ENCODE measurements at regions not wholly inside any gene's neighbourhood (a gene's known extent, or its start where the extent isn't known, plus 50 kb on each side); places are given as distances from the start of the nearest gene placed in this dataset.

- Histone ChIP-seq H3K4me1 (ENCODE audit: control insufficient read depth, insufficient read depth, low read length) (no peaks in the 10 kb centered on the region), H3K9me3 (ENCODE audit: control insufficient read depth, insufficient read depth, low read depth, low read length) (no peaks in the 10 kb centered on the region), H3K36me3 (ENCODE audit: control insufficient read depth in 2 of 2, insufficient read depth in 1 of 2, low read length in 2 of 2) (no peaks in the 10 kb centered on the region), H3K4me3 (ENCODE audit: low read depth, low read length) (no peak overlapping the region), H3K27ac (ENCODE audit: extremely low read depth, low read depth, low read length) (no peak overlapping the region)
- ChIA-PET POLR2A (no interaction called here), CTCF (no interaction called here)
- TF ChIP-seq ZXDB (tag by site-specific recombination; IDR thresholded peaks at IDR 0.05) = no peak
- no peak for TF ChIP-seq ZNF777 (tag by site-specific recombination; IDR thresholded peaks at IDR 0.05; ENCODE audit: borderline replicate concordance)
- no peak for TF ChIP-seq ZNF514 (tag by site-specific recombination; IDR thresholded peaks at IDR 0.05)
- no peak for TF ChIP-seq ZNF24 (tag by site-specific recombination; IDR thresholded peaks at IDR 0.05)
- no peak for TF ChIP-seq ZNF221 (tag by site-specific recombination; IDR thresholded peaks at IDR 0.05; ENCODE audit: borderline replicate concordance)
- TF ChIP-seq ZNF280D (tag by site-specific recombination; IDR thresholded peaks at IDR 0.05) = no peak
- no peak for TF ChIP-seq KLF7 (tag by site-specific recombination; IDR thresholded peaks at IDR 0.05; ENCODE audit: borderline replicate concordance)
- TF ChIP-seq, protein P1, sequence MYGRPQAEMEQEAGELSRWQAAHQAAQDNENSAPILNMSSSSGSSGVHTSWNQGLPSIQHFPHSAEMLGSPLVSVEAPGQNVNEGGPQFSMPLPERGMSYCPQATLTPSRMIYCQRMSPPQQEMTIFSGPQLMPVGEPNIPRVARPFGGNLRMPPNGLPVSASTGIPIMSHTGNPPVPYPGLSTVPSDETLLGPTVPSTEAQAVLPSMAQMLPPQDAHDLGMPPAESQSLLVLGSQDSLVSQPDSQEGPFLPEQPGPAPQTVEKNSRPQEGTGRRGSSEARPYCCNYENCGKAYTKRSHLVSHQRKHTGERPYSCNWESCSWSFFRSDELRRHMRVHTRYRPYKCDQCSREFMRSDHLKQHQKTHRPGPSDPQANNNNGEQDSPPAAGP (tag by site-specific recombination; IDR thresholded peaks at IDR 0.05) = no peak
- no peak for TF ChIP-seq ZNF169 (tag by site-specific recombination; IDR thresholded peaks at IDR 0.05)
- TF ChIP-seq PRDM4 (tag by site-specific recombination; IDR thresholded peaks at IDR 0.05) = no peak
- no peak for TF ChIP-seq ZNF366 (tag by site-specific recombination; conservative IDR thresholded peaks at IDR 0.05)
- no peak for TF ChIP-seq ZNF350 (tag by site-specific recombination; IDR thresholded peaks at IDR 0.05)
- TF ChIP-seq ZNF596 (tag by site-specific recombination; IDR thresholded peaks at IDR 0.05) = no peak
- TF ChIP-seq, protein P2, sequence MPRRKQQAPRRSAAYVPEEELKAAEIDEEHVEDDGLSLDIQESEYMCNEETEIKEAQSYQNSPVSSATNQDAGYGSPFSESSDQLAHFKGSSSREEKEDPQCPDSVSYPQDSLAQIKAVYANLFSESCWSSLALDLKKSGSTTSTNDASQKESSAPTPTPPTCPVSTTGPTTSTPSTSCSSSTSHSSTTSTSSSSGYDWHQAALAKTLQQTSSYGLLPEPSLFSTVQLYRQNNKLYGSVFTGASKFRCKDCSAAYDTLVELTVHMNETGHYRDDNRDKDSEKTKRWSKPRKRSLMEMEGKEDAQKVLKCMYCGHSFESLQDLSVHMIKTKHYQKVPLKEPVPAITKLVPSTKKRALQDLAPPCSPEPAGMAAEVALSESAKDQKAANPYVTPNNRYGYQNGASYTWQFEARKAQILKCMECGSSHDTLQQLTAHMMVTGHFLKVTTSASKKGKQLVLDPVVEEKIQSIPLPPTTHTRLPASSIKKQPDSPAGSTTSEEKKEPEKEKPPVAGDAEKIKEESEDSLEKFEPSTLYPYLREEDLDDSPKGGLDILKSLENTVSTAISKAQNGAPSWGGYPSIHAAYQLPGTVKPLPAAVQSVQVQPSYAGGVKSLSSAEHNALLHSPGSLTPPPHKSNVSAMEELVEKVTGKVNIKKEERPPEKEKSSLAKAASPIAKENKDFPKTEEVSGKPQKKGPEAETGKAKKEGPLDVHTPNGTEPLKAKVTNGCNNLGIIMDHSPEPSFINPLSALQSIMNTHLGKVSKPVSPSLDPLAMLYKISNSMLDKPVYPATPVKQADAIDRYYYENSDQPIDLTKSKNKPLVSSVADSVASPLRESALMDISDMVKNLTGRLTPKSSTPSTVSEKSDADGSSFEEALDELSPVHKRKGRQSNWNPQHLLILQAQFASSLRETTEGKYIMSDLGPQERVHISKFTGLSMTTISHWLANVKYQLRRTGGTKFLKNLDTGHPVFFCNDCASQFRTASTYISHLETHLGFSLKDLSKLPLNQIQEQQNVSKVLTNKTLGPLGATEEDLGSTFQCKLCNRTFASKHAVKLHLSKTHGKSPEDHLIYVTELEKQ (tag by site-specific recombination; IDR thresholded peaks at IDR 0.05; ENCODE audit: borderline replicate concordance) = no peak
- TF ChIP-seq, protein P3, sequence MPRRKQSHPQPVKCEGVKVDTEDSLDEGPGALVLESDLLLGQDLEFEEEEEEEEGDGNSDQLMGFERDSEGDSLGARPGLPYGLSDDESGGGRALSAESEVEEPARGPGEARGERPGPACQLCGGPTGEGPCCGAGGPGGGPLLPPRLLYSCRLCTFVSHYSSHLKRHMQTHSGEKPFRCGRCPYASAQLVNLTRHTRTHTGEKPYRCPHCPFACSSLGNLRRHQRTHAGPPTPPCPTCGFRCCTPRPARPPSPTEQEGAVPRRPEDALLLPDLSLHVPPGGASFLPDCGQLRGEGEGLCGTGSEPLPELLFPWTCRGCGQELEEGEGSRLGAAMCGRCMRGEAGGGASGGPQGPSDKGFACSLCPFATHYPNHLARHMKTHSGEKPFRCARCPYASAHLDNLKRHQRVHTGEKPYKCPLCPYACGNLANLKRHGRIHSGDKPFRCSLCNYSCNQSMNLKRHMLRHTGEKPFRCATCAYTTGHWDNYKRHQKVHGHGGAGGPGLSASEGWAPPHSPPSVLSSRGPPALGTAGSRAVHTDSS (tag by site-specific recombination; IDR thresholded peaks at IDR 0.05) = no peak
- TF ChIP-seq ZFHX2 (tag by site-specific recombination; conservative IDR thresholded peaks at IDR 0.05) = no peak
These were observed 715.4 kb downstream of the GRXCR1 start for GRCh38 chr4:43607827-43608461.
